H1 (cell line): ENCODE measurements at regions not wholly inside any gene's neighbourhood (a gene's known extent, or its start where the extent isn't known, plus 50 kb on each side); places are given as distances from the start of the nearest gene placed in this dataset.

Source experiments
- ASH2L ChIP-seq: fragments of 200-600, 300-600 bp; sonication (generic); IDR thresholded peaks from one replicate; pipeline ENCODE4 v1.7.1; 2017; ENCODE audit warnings: low read length
- BACH1 ChIP-seq: IDR thresholded peaks from 2 replicates; pipeline ENCODE4 v1.6.1; 2012; ENCODE audit warnings: low read length, improper control_type of control experiment
- CHD7 ChIP-seq: fragments of 300-600 bp; sonication (generic); IDR thresholded peaks from 2 replicates; pipeline ENCODE4 v1.7.1; 2012; ENCODE audit warnings: low read length, moderate library complexity, mild to moderate bottlenecking, inconsistent platforms; ENCODE audit not compliant: insufficient replicate concordance
- KDM1A ChIP-seq: fragments of 200-600, 300-600 bp; sonication (generic); IDR thresholded peaks from 2 replicates; pipeline ENCODE4 v1.7.1; 2016; ENCODE audit warnings: mild to moderate bottlenecking, low read length, borderline replicate concordance
- RFX5 ChIP-seq: IDR thresholded peaks from 2 replicates; pipeline ENCODE4 v1.6.1; 2011; ENCODE audit warnings: low read depth, low read length, improper control_type of control experiment, borderline replicate concordance
- SAP30 ChIP-seq: fragments of 300-600 bp; sonication (generic); IDR thresholded peaks from 2 replicates; pipeline ENCODE4 v1.7.1; 2012; ENCODE audit warnings: low read length, moderate library complexity, mild to moderate bottlenecking, inconsistent platforms; ENCODE audit not compliant: insufficient read depth, insufficient replicate concordance
- SIRT6 ChIP-seq: IDR thresholded peaks from one replicate; pipeline ENCODE4 v1.7.1; 2012; ENCODE audit warnings: low read length, inconsistent platforms
- SP4 ChIP-seq: IDR thresholded peaks from 2 replicates; pipeline ENCODE4 v1.6.1; 2012; ENCODE audit warnings: low read length, inconsistent platforms
- TAF1 ChIP-seq: IDR thresholded peaks from 2 replicates; pipeline ENCODE4 v1.6.1; 2011; ENCODE audit warnings: mild to moderate bottlenecking, low read depth, low read length
- TAF7 ChIP-seq: optimal IDR thresholded peaks from 2 replicates; pipeline ENCODE3; 2011; ENCODE audit warnings: low read depth, mild to moderate bottlenecking, inconsistent platforms, low read length, moderate library complexity, borderline replicate concordance
- TCF12 ChIP-seq: IDR thresholded peaks from 2 replicates; pipeline ENCODE4 v1.6.1; 2011; ENCODE audit warnings: low read depth, mild to moderate bottlenecking, low read length
- TF ChIP-seq, protein P1 (sequence below): IDR thresholded peaks from 2 replicates; pipeline ENCODE4 v1.6.1; 2012; ENCODE audit warnings: low read length, inconsistent platforms

DNA sequence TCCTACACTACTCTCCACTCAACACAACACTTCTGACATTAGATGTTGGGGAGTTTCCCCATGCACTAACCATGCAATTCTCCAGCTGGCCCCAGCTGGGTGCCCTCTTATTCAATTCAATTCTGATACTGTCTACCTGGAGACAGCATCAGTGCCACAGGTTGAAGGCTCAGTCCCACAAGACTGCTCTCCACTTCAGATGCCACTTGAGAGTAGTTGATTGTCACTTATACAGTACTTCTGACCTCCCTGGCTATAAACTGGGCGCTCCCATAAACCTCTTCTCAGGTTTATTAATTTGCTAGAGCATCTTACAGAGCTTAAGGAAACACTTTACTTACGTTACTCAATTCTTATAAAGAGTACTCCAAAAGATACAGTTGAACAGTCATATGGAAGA is 442.3 kb downstream of the LRRIQ3 start (continued):
- TF ChIP-seq CHD7 (no peak), BACH1 (no peak), TAF7 (no peak), TAF1 (no peak), SP4 (no peak), KDM1A (no peak), ASH2L (no peak), SAP30 (no peak), SIRT6 (no peak), RFX5 (no peak), TCF12 (no peak)
- TF ChIP-seq, protein P1, sequence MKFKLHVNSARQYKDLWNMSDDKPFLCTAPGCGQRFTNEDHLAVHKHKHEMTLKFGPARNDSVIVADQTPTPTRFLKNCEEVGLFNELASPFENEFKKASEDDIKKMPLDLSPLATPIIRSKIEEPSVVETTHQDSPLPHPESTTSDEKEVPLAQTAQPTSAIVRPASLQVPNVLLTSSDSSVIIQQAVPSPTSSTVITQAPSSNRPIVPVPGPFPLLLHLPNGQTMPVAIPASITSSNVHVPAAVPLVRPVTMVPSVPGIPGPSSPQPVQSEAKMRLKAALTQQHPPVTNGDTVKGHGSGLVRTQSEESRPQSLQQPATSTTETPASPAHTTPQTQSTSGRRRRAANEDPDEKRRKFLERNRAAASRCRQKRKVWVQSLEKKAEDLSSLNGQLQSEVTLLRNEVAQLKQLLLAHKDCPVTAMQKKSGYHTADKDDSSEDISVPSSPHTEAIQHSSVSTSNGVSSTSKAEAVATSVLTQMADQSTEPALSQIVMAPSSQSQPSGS = no peak
